T-helper 17 cell (primary cell): ENCODE measurements at regions not wholly inside any gene's neighbourhood (a gene's known extent, or its start where the extent isn't known, plus 50 kb on each side); places are given as distances from the start of the nearest gene placed in this dataset.

Experiments
- ATAC-seq: fragments of 150-1000 bp; cut with Tn5 transposase; 2 replicates; pipeline ENCODE4 v1.10.0; 2021; ENCODE audit warnings: mild to moderate bottlenecking, moderate library complexity
- DNase-seq, 3 donors: peaks; one replicate each; pipeline versions ENCODE4 v3.0.0 to v3.0.0-alpha.2; 2020 to 2021
- H3K9me3 ChIP-seq: one replicate; pipeline ENCODE4 v1.7.0; 2013; ENCODE audit warnings: low read length, mild to moderate bottlenecking; ENCODE audit not compliant: control insufficient read depth, poor library complexity, severe bottlenecking
- H3K27ac Mint-ChIP-seq: one replicate; pipeline ENCODE4 v1.8.0; 2022; ENCODE audit warnings: mild to moderate bottlenecking, moderate library complexity, mixed read lengths
- H3K27me3 Mint-ChIP-seq: one replicate; pipeline ENCODE4 v1.8.0; 2022; ENCODE audit warnings: mixed read lengths
- H3K36me3 Mint-ChIP-seq: one replicate; pipeline ENCODE4 v1.8.0; 2022; ENCODE audit warnings: low read depth, mixed read lengths
- H3K4me1 Mint-ChIP-seq: one replicate; pipeline ENCODE4 v1.8.0; 2022; ENCODE audit warnings: mild to moderate bottlenecking, mixed read lengths
- H3K4me3 Mint-ChIP-seq: one replicate; pipeline ENCODE4 v1.8.0; 2022; ENCODE audit warnings: mild to moderate bottlenecking, moderate library complexity, mixed read lengths

- Mint-ChIP-seq H3K36me3 (no peaks in the 10 kb centered on the region), H3K27ac (no peak overlapping the region), H3K27me3 (no peaks in the 10 kb centered on the region), H3K4me1 (no peaks in the 10 kb centered on the region), H3K4me3 (no peak overlapping the region)
- ATAC-seq: no peak
- no peak for DNase-seq
- no peaks in the 10 kb centered on the region for H3K9me3 ChIP-seq
These were observed 499.6 kb upstream of the RAB6C start for GRCh38 chr2:129479892-129480291.

- H3K4me3 Mint-ChIP-seq: no peak overlapping the region
- H3K36me3 Mint-ChIP-seq: no peaks in the 10 kb centered on the region
- DNase-seq (no peak), ATAC-seq (no peak)
- no peak overlapping the region for H3K27ac Mint-ChIP-seq
- H3K27me3 Mint-ChIP-seq: no peaks in the 10 kb centered on the region
- H3K4me1 Mint-ChIP-seq: no peaks in the 10 kb centered on the region
- no peaks in the 10 kb centered on the region for H3K9me3 ChIP-seq
These were observed 498.7 kb upstream of the RAB6C start for GRCh38 chr2:129480790-129481189.

- Mint-ChIP-seq H3K4me1 (no peaks in the 10 kb centered on the region), H3K27me3 (no peaks in the 10 kb centered on the region), H3K36me3 (no peaks in the 10 kb centered on the region), H3K4me3 (no peak overlapping the region), H3K27ac (no peak overlapping the region)
- no peaks in the 10 kb centered on the region for H3K9me3 ChIP-seq
- ATAC-seq: no peak
- no peak for DNase-seq
These were observed 497.9 kb upstream of the RAB6C start for GRCh38 chr2:129481306-129482219.

- ATAC-seq (no peak), DNase-seq (no peak)
- H3K4me3 Mint-ChIP-seq: no peak overlapping the region
- no peaks in the 10 kb centered on the region for H3K36me3 Mint-ChIP-seq
- H3K27ac Mint-ChIP-seq: no peak overlapping the region
- H3K27me3 Mint-ChIP-seq: no peaks in the 10 kb centered on the region
- no peaks in the 10 kb centered on the region for H3K9me3 ChIP-seq
- no peaks in the 10 kb centered on the region for H3K4me1 Mint-ChIP-seq
These were observed 496.8 kb upstream of the RAB6C start for GRCh38 chr2:129482626-129483025.

GRCh38 chr2:129483366-129483765 lies 496.1 kb upstream of the RAB6C start:
- Mint-ChIP-seq H3K4me3 (no peak overlapping the region), H3K36me3 (no peaks in the 10 kb centered on the region), H3K27ac (no peak overlapping the region), H3K4me1 (no peaks in the 10 kb centered on the region), H3K27me3 (no peaks in the 10 kb centered on the region)
- ATAC-seq (peak; percentile 36), DNase-seq (no peak)
- H3K9me3 ChIP-seq: no peaks in the 10 kb centered on the region

GRCh38 chr2:129484999-129485897 lies 494.2 kb upstream of the RAB6C start:
- Mint-ChIP-seq H3K27ac (no peak overlapping the region), H3K36me3 (no peaks in the 10 kb centered on the region), H3K4me3 (no peak overlapping the region), H3K27me3 (no peaks in the 10 kb centered on the region), H3K4me1 (no peaks in the 10 kb centered on the region)
- DNase-seq (no peak), ATAC-seq (no peak)
- H3K9me3 ChIP-seq: no peaks in the 10 kb centered on the region

GRCh38 chr2:129488376-129488775 lies 491.1 kb upstream of the RAB6C start:
- no peaks in the 10 kb centered on the region for H3K27me3 Mint-ChIP-seq
- no peaks in the 10 kb centered on the region for H3K36me3 Mint-ChIP-seq
- H3K4me3 Mint-ChIP-seq: no peak overlapping the region
- H3K27ac Mint-ChIP-seq: no peak overlapping the region
- no peak for DNase-seq
- H3K4me1 Mint-ChIP-seq: no peaks in the 10 kb centered on the region
- H3K9me3 ChIP-seq: no peaks in the 10 kb centered on the region
- ATAC-seq: no peak

GRCh38 chr2:129490641-129491040 lies 488.8 kb upstream of the RAB6C start:
- ATAC-seq (no peak), DNase-seq (no peak)
- no peaks in the 10 kb centered on the region for H3K27me3 Mint-ChIP-seq

GRCh38 chr2:129491308-129491707 lies 488.2 kb upstream of the RAB6C start:
- Mint-ChIP-seq H3K27ac (no peak overlapping the region), H3K27me3 (no peaks in the 10 kb centered on the region), H3K36me3 (no peaks in the 10 kb centered on the region), H3K4me3 (no peak overlapping the region), H3K4me1 (no peaks in the 10 kb centered on the region)
- ATAC-seq (no peak), DNase-seq (no peak)
- no peaks in the 10 kb centered on the region for H3K9me3 ChIP-seq

More at GRCh38 chr2:129490641-129491040, 488.8 kb upstream of the RAB6C start:
- H3K9me3 ChIP-seq: no peaks in the 10 kb centered on the region
- Mint-ChIP-seq H3K27ac (no peak overlapping the region), H3K4me3 (no peak overlapping the region), H3K4me1 (no peaks in the 10 kb centered on the region), H3K36me3 (no peaks in the 10 kb centered on the region)

GRCh38 chr2:129492548-129492947 lies 486.9 kb upstream of the RAB6C start:
- Mint-ChIP-seq H3K4me1 (no peaks in the 10 kb centered on the region), H3K4me3 (no peak overlapping the region), H3K27me3 (no peaks in the 10 kb centered on the region), H3K27ac (no peak overlapping the region), H3K36me3 (no peaks in the 10 kb centered on the region)
- no peaks in the 10 kb centered on the region for H3K9me3 ChIP-seq
- ATAC-seq (no peak), DNase-seq (no peak)

GRCh38 chr2:129499747-129500146 lies 479.7 kb upstream of the RAB6C start:
- Mint-ChIP-seq H3K27ac (no peak overlapping the region), H3K27me3 (no peaks in the 10 kb centered on the region), H3K4me1 (no peaks in the 10 kb centered on the region), H3K36me3 (no peaks in the 10 kb centered on the region), H3K4me3 (no peak overlapping the region)
- no peak for ATAC-seq
- DNase-seq: no peak
- no peaks in the 10 kb centered on the region for H3K9me3 ChIP-seq

- ATAC-seq: no peak
- Mint-ChIP-seq H3K36me3 (no peaks in the 10 kb centered on the region), H3K27ac (no peak overlapping the region), H3K27me3 (no peaks in the 10 kb centered on the region), H3K4me1 (no peaks in the 10 kb centered on the region), H3K4me3 (no peak overlapping the region)
- no peak for DNase-seq
- H3K9me3 ChIP-seq: no peaks in the 10 kb centered on the region
These were observed 476.7 kb upstream of the RAB6C start for GRCh38 chr2:129502781-129503180.

GRCh38 chr2:129504646-129505045 lies 474.8 kb upstream of the RAB6C start:
- Mint-ChIP-seq H3K27me3 (no peaks in the 10 kb centered on the region), H3K27ac (no peak overlapping the region), H3K36me3 (no peaks in the 10 kb centered on the region), H3K4me1 (no peaks in the 10 kb centered on the region), H3K4me3 (no peak overlapping the region)
- ATAC-seq (no peak), DNase-seq (no peak)
- no peaks in the 10 kb centered on the region for H3K9me3 ChIP-seq
